H9 (cell line): ENCODE measurements at regions not wholly inside any gene's neighbourhood (a gene's known extent, or its start where the extent isn't known, plus 50 kb on each side); places are given as distances from the start of the nearest gene placed in this dataset.

ENCODE experiments used
- DNase-seq: peaks from one replicate; pipeline ENCODE4 v3.0.0-alpha.2; 2017
- H2AFZ ChIP-seq: one replicate; pipeline ENCODE4 v1.6.1; 2013; ENCODE audit warnings: mild to moderate bottlenecking, low read length, control low read depth, moderate library complexity
- H2AK5ac ChIP-seq: 2 replicates; pipeline ENCODE4 v1.6.1; 2013; ENCODE audit warnings: low read length, control low read depth, mixed read lengths; ENCODE audit not compliant: insufficient read length
- H2BK120ac ChIP-seq: one replicate; pipeline ENCODE4 v1.6.1; 2013; ENCODE audit warnings: low read depth, mild to moderate bottlenecking, low read length, control low read depth, inconsistent platforms; ENCODE audit not compliant: poor library complexity, severe bottlenecking
- H2BK12ac ChIP-seq: 2 replicates; pipeline ENCODE4 v1.6.1; 2013; ENCODE audit warnings: low read length, control low read depth, mixed read lengths, low read depth; ENCODE audit not compliant: insufficient read length
- H2BK15ac ChIP-seq: 2 replicates; pipeline ENCODE4 v1.6.1; 2013; ENCODE audit warnings: low read depth, low read length, control low read depth
- H2BK20ac ChIP-seq: one replicate; pipeline ENCODE4 v1.6.1; 2013; ENCODE audit warnings: low read depth, mild to moderate bottlenecking, low read length, control low read depth, inconsistent platforms; ENCODE audit not compliant: poor library complexity, severe bottlenecking
- H2BK5ac ChIP-seq: 2 replicates; pipeline ENCODE4 v1.6.1; 2013; ENCODE audit warnings: low read length, control low read depth, mixed read lengths; ENCODE audit not compliant: insufficient read length
- H3K14ac ChIP-seq: 2 replicates; pipeline ENCODE4 v1.6.1; 2013; ENCODE audit warnings: low read length, control low read depth; ENCODE audit not compliant: insufficient read depth
- H3K18ac ChIP-seq: 2 replicates; pipeline ENCODE4 v1.6.1; 2013; ENCODE audit warnings: low read depth, mild to moderate bottlenecking, mixed read lengths, low read length, control low read depth; ENCODE audit not compliant: insufficient read length
- H3K23ac ChIP-seq: 2 replicates; pipeline ENCODE4 v1.6.1; 2013; ENCODE audit warnings: low read length, control low read depth, mixed read lengths, low read depth; ENCODE audit not compliant: insufficient read length
- H3K23me2 ChIP-seq: 2 replicates; pipeline ENCODE4 v1.6.1; 2013; ENCODE audit warnings: low read depth, mild to moderate bottlenecking, mixed read lengths, low read length, control low read depth; ENCODE audit not compliant: insufficient read length, poor library complexity, severe bottlenecking
- H3K27ac ChIP-seq: 2 replicates; pipeline ENCODE4 v1.5.1; 2013; ENCODE audit warnings: low read length, control low read depth, mixed read lengths, low read depth; ENCODE audit not compliant: insufficient read length
- H3K27me3 ChIP-seq: 2 replicates; pipeline ENCODE4 v1.6.1; 2013; ENCODE audit warnings: low read length, control low read depth, inconsistent platforms; ENCODE audit not compliant: insufficient read depth
- H3K4ac ChIP-seq: 2 replicates; pipeline ENCODE4 v1.6.1; 2013; ENCODE audit warnings: low read depth, mild to moderate bottlenecking, control low read depth, inconsistent platforms, low read length, moderate library complexity
- H3K4me1 ChIP-seq: 2 replicates; pipeline ENCODE4 v1.6.1; 2013; ENCODE audit warnings: low read length, control low read depth, inconsistent platforms; ENCODE audit not compliant: insufficient read depth
- H3K4me2 ChIP-seq: 2 replicates; pipeline ENCODE4 v1.6.1; 2013; ENCODE audit warnings: low read length, control low read depth, mixed read lengths; ENCODE audit not compliant: insufficient read length, insufficient read depth
- H3K56ac ChIP-seq: 2 replicates; pipeline ENCODE4 v1.6.1; 2013; ENCODE audit warnings: low read depth, mild to moderate bottlenecking, mixed read lengths, low read length, control low read depth; ENCODE audit not compliant: insufficient read length
- H3K79me1 ChIP-seq: 2 replicates; pipeline ENCODE4 v1.6.1; 2013; ENCODE audit warnings: low read depth, mild to moderate bottlenecking, moderate library complexity, low read length, control low read depth, inconsistent platforms; ENCODE audit not compliant: insufficient read depth, poor library complexity, severe bottlenecking
- H3K79me2 ChIP-seq: 2 replicates; pipeline ENCODE4 v1.6.1; 2013; ENCODE audit warnings: low read length, control low read depth, inconsistent platforms; ENCODE audit not compliant: insufficient read depth
- H3K9ac ChIP-seq: 2 replicates; pipeline ENCODE4 v1.6.1; 2013; ENCODE audit warnings: low read length, control low read depth, mixed read lengths; ENCODE audit not compliant: insufficient read length; ENCODE audit errors: extremely low read depth
- H3K9me3 ChIP-seq: one replicate; pipeline ENCODE4 v1.6.1; 2013; ENCODE audit warnings: low read depth, low read length, inconsistent platforms; ENCODE audit not compliant: control insufficient read depth
- H3T11ph ChIP-seq: one replicate; pipeline ENCODE4 v1.6.1; 2013; ENCODE audit warnings: mild to moderate bottlenecking, low read length, control low read depth, inconsistent platforms
- H4K20me1 ChIP-seq: one replicate; pipeline ENCODE4 v1.6.1; 2013; ENCODE audit not compliant: control insufficient read depth, insufficient read length, insufficient read depth
- H4K5ac ChIP-seq: 2 replicates; pipeline ENCODE4 v1.6.1; 2013; ENCODE audit warnings: low read depth, mild to moderate bottlenecking, mixed read lengths, low read length, control low read depth; ENCODE audit not compliant: insufficient read length
- H4K8ac ChIP-seq: replicated peaks from 2 replicates; pipeline ENCODE4 v1.6.1; 2013; ENCODE audit warnings: low read length, control low read depth, mixed read lengths, low read depth; ENCODE audit not compliant: insufficient read length
- H4K91ac ChIP-seq: 2 replicates; pipeline ENCODE4 v1.6.1; 2013; ENCODE audit warnings: low read depth, mild to moderate bottlenecking, moderate library complexity, mixed read lengths, low read length, control low read depth; ENCODE audit not compliant: insufficient read length
- H3K27ac Mint-ChIP-seq, 3 experiments: 2 replicates in 2 of 3; 3 replicates in 1 of 3; pipeline ENCODE4 v1.8.0; 2020 to 2021; ENCODE audit warnings: mixed read lengths in 3 of 3, mild to moderate bottlenecking in 1 of 3, moderate library complexity in 1 of 3
- H3K27me3 Mint-ChIP-seq: 2 replicates; pipeline ENCODE4 v1.8.0; 2021; ENCODE audit warnings: low read depth, mild to moderate bottlenecking, moderate library complexity, mixed read lengths
- H3K36me3 Mint-ChIP-seq, 3 experiments: 2 replicates in 2 of 3; 3 replicates in 1 of 3; pipeline ENCODE4 v1.8.0; 2020 to 2021; ENCODE audit warnings: low read depth in 3 of 3, mixed read lengths in 3 of 3; ENCODE audit not compliant: insufficient read depth in 1 of 3
- H3K4me1 Mint-ChIP-seq, 2 experiments: 2 replicates each; pipeline ENCODE4 v1.8.0; 2020; ENCODE audit warnings: mixed read lengths in 2 of 2
- H3K4me3 Mint-ChIP-seq, 2 experiments: 2 replicates in 1 of 2; 3 replicates in 1 of 2; pipeline ENCODE4 v1.8.0; 2020 to 2021; ENCODE audit warnings: mild to moderate bottlenecking in 2 of 2, mixed read lengths in 2 of 2, moderate library complexity in 1 of 2
- H3K9me3 Mint-ChIP-seq, 2 experiments: 2 replicates in 1 of 2; 3 replicates in 1 of 2; pipeline ENCODE4 v1.8.0; 2020; ENCODE audit warnings: mild to moderate bottlenecking in 2 of 2, mixed read lengths in 2 of 2, moderate library complexity in 1 of 2
- WGBS: extraction: QIAGEN DNeasy Blood & Tissue Kit; methylation state at CpG from one replicate; pipeline ENCODE4 v1.1.7; 2013; ENCODE audit warnings: missing lambda C conversion rate, low lambda C conversion rate, mixed read lengths; ENCODE audit not compliant: insufficient read length; ENCODE audit errors: extremely low coverage; 5-methylcytosine and 5-hydroxymethylcytosine counted together
- TF ChIP-seq, protein P1 (sequence below): fragments of 200-600 bp; sonication (generic); conservative IDR thresholded peaks from 3 replicates; pipeline ENCODE4 v1.8.0; 2021; ENCODE audit warnings: antibody characterized with exemption, mild to moderate bottlenecking

DNA sequence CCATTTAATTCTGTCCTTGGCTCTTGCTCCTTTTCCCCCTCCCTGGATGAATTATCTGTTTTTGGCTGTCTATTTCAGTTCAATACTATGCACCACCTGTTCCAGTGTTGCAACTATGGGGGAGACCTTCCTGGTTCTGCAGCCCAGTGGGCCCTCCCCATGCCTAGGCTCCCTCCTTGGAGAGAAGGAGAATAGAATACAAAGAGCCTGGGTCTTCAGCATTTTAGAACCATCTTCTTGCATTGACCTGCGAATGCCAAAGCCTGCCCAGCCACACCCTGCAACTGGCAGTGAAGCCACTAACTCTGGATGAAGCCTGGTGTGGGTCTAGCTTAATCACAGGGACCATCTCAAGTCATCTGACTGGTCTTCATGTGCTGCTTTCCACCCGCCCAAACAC is 207.1 kb downstream of the HERPUD2 start:
- no peak overlapping the region for H3K14ac ChIP-seq

More for the DNA sequence above, 207.1 kb downstream of the HERPUD2 start:
- Histone ChIP-seq H3K4me1 (no peaks in the 10 kb centered on the region), H2AFZ (no peak overlapping the region), H2BK20ac (no peak overlapping the region), H3T11ph (no peak overlapping the region), H3K79me1 (no peaks in the 10 kb centered on the region), H3K4me2 (no peak overlapping the region), H3K27me3 (no peaks in the 10 kb centered on the region; the same call in 1 of the 2 replicates), H3K9ac (no peak overlapping the region), H3K56ac (no peak overlapping the region), H4K8ac (no peak overlapping the region), H3K9me3 (no peaks in the 10 kb centered on the region), H4K91ac (no peak overlapping the region), H3K18ac (no peak overlapping the region), H4K20me1 (no peaks in the 10 kb centered on the region), H3K27ac (no peak overlapping the region), H2BK5ac (no peak overlapping the region), H3K23ac (no peak overlapping the region), H2BK120ac (no peak overlapping the region), H2BK12ac (no peak overlapping the region), H2AK5ac (no peak overlapping the region), H3K4ac (no peak overlapping the region), H2BK15ac (no peak overlapping the region), H3K79me2 (no peaks in the 10 kb centered on the region; the same call in 1 of the 2 replicates), H4K5ac (no peak overlapping the region), H3K23me2 (no peaks in the 10 kb centered on the region)
- Mint-ChIP-seq H3K4me1 (peaks cover 0 to 8% of the 10 kb centered on the region in 2 experiments; a peak in 2 of 4 replicates), H3K27ac (peak overlapping the region in 1 of 3 experiments; percentile 28; a peak in 1 of 7 replicates), H3K27me3 (peaks cover 1% of the 10 kb centered on the region; the same call in 1 of the 2 replicates), H3K36me3 (no peaks in the 10 kb centered on the region), H3K4me3 (no peak overlapping the region), H3K9me3 (no peaks in the 10 kb centered on the region)
- no peak for DNase-seq
- no CpG with 5 or more reads among the region's 2 CpGs for WGBS
- TF ChIP-seq, protein P1, sequence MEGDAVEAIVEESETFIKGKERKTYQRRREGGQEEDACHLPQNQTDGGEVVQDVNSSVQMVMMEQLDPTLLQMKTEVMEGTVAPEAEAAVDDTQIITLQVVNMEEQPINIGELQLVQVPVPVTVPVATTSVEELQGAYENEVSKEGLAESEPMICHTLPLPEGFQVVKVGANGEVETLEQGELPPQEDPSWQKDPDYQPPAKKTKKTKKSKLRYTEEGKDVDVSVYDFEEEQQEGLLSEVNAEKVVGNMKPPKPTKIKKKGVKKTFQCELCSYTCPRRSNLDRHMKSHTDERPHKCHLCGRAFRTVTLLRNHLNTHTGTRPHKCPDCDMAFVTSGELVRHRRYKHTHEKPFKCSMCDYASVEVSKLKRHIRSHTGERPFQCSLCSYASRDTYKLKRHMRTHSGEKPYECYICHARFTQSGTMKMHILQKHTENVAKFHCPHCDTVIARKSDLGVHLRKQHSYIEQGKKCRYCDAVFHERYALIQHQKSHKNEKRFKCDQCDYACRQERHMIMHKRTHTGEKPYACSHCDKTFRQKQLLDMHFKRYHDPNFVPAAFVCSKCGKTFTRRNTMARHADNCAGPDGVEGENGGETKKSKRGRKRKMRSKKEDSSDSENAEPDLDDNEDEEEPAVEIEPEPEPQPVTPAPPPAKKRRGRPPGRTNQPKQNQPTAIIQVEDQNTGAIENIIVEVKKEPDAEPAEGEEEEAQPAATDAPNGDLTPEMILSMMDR: no peak
